NCI-H2081 treated with DMSO at 0.1 percent for 48 hours (cell line): ENCODE measurements at regions not wholly inside any gene's neighbourhood (a gene's known extent, or its start where the extent isn't known, plus 50 kb on each side); places are given as distances from the start of the nearest gene placed in this dataset.
"Not testable (repeated sequence)": the region's sequence is repeated elsewhere in the genome, so short reads cannot be mapped to it uniquely, and the experiment has no call there.

ENCODE experiments used
- DNase-seq: peaks from one replicate; lab custom pipeline; 2025; lab: John Stamatoyannopoulos, UW

- DNase-seq: no peak
Measured at GRCh38 chr5:118552146-118552545, 436.2 kb downstream of the DTWD2 start.

- DNase-seq: no peak
Measured at GRCh38 chr5:118551716-118552115, 436.6 kb downstream of the DTWD2 start.

DNA sequence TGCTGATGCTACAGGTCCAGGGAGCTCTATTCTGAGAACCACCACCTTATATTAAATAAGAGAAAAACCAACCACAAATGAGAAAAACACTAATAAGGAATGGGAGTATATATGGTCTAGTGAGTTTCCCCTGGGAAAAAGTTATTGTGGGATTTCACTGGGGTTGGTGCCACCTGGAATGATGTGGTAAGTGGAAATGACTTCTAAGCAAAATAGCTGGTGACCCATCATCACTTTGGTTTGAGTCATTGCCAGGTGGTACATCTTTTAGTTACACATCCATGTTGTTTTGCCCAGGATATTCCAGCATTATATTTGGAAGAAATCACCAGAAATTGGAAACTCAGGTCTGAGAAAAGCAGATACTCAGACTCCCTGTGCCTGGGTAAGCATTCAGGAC lies 437.3 kb downstream of the DTWD2 start:
- DNase-seq: no peak

- no peak for DNase-seq
Measured at GRCh38 chr5:118548761-118549720, 439.3 kb downstream of the DTWD2 start.

GRCh38 chr5:118545470-118545869 lies 442.9 kb downstream of the DTWD2 start:
- DNase-seq: no peak

- DNase-seq: no peak
Measured at GRCh38 chr5:118544887-118545449, 443.4 kb downstream of the DTWD2 start.

- no peak for DNase-seq
Measured at GRCh38 chr5:118533923-118534322, 454.4 kb downstream of the DTWD2 start.

GRCh38 chr5:118533156-118533555 lies 455.2 kb downstream of the DTWD2 start:
- DNase-seq: no peak

DNA sequence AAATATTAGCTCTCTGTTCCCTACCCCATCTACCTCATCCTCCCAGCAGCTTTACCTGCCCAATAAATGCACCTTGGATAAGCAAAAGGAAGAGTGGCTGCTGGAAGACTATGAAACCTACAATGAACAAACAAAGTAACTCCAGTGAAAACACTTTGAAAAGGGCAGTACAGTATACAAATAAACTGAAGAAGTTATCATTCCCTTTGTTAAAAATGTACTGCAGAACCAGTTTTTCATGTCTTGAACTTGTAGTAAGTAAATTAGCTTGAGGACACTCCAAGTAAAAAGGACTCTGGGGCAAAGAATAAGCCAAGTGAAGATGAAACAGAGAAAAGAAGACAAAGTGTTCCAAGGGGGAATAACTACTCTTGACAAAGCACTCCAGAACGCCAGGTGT lies 457.1 kb downstream of the DTWD2 start:
- no peak for DNase-seq

DNA sequence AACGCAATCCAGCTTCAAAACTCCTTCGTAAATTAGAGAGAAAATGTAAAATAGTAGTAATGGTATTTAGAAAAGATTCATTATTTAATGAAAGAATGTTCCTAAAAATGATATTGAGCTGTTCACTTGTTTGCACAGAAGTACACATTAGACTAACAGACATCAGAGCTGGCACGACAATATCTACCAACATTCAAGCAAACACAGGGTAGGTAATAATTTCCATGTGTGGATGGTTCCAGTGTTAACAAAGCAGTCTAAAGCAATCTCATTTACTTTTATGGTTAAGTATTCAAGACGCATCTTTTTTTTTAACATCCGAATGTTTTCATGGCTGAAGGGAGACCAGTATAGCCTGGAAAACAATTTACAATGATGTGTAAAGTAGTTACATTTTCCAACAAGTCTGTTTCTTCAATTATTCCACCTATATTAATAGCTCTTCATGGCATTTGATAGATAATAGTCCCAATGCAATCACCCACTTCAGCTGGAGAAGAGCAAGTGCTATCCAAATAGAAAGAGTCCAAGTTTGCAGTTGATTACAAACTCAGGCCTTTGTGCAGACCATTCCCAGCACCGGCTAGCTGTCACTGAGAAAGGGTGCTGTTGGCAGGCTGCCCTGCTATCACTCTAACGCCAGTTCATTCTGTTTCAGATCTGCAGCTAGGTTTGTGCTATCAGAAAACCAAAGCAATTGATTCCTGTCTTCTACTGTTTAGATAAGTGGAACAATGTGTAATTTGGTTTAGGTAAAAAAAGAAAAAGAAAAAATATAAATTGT lies 458.8 kb downstream of the DTWD2 start:
- no peak for DNase-seq

DNA sequence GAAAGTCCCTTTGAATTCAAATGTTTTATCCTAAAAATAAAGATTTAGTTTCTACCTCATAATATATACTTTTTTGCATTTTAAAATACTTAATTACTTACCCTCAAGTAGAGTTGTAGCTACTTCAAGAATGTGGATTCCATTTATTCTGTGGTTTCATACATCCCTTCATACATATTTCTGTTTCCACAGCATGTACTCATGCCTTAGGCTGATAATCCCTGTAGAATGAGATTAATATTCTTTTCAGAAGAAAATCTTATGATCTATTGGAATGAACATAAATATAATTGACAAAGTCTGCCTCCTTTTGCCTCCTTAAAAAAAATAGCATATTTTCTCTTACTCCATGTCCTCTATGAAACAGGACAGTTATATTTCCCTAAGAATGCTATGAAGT lies 465.7 kb downstream of the DTWD2 start:
- DNase-seq: no peak

DNA sequence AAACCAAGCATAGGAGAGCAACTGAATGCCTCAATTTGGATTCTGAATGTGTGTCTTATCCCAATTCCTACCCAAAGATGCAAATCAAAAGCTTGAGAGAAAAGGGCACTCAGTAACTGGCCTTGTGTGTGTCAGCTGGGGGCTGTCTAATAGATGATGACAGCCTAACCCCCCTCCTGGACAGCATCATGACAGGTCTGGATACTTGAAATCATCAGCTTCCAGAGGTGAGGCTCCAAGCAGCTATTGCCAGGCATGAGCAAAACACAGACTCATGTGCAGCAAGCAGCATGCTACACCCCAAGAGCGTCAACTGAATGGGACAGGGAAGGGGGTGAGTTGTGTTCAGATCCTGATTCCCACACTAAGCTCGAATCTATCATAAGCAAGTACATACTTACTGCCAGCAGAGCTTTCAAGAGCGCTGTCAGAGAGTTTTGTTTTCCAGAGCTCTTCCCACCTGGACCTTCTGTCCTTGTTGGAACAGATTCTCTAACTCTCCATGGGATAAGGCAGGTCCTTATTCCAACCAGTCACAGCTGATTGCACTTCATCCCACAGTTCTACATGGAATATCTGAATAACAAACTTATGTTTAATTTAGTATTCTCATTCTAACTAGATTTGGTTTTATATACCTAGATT lies 467.5 kb downstream of the DTWD2 start:
- DNase-seq: no peak

- no peak for DNase-seq
Measured at GRCh38 chr5:118519466-118519865, 468.9 kb downstream of the DTWD2 start.

DNA sequence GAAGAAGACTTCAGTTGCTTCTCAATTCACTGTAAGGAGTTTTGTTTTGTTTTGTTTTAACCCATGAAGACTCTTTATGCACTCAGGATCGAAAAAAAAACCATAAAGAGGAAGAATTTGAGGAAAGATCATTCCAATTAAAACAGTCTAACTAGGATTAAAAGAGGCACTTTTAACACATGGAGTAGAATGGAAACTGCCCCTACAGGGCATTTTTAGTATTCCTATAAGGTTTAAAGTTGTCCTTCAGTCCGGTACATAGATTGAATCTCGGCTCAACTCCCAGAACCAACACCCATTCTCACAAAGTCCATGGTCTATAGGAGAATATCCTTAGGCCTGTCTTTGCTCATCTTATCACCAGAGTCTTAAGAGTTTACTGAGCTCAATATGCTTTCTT lies 469.6 kb downstream of the DTWD2 start:
- DNase-seq: no peak

DNA sequence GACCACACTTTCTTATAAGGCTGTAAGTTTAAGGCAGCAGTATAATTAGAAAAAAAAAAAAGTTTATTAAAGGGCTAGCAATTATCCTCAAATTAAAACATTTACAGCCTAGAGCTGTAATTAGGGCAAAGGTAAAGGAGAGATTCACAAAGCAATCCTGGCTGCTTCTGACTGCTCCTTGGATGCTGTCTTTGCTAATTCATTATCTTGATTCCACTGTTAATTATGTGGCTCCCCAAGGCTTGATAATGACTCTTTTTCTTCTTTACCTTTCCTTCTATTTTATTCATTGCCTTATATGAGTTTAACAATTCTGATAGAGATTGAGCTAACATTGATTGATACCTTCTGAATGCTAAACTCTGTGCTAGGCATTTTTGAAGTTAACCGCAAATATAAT lies 476.5 kb downstream of the DTWD2 start:
- DNase-seq: no peak

DNA sequence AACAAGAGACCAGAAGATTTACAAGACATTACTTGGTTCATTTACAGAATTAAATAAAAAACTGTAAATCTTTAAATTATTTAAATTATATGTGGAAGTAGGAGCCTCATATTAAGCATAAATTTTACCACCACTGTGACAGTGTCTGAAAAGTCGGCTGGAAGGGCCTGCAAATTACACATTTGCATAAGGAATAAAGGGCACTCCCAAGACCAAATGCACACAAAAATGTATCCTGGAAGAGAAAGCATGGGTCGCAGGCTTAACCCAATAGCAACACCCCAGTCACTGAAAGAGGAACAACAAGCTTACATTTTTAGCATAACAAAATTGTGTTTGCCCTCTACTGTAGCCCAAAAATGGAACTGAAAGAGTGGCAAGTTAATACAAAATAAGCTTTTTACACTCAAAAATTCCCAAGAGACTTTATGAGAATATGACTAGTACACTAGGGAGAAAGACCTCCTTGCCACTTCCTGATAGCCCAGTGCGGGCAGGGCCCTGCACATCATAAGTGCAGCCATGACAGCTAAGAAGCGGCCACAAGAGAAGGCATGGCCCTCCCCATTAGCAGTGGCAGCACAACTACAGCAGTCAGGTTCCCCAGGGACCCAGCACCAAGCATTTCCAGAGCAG lies 482.0 kb downstream of the DTWD2 start:
- DNase-seq: no peak

GRCh38 chr5:118502232-118502631 lies 486.1 kb downstream of the DTWD2 start:
- DNase-seq: not testable (repeated sequence)

GRCh38 chr5:118491351-118491750 lies 497.0 kb downstream of the DTWD2 start:
- no peak for DNase-seq

GRCh38 chr5:118486647-118487225 lies 501.6 kb downstream of the DTWD2 start:
- DNase-seq: no peak

GRCh38 chr5:118479285-118479684 lies 509.1 kb downstream of the DTWD2 start:
- no peak for DNase-seq

- no peak for DNase-seq
Measured at GRCh38 chr5:118478852-118479251, 509.5 kb downstream of the DTWD2 start.
